Keratinocyte (primary cell): ENCODE measurements at regions not wholly inside any gene's neighbourhood (a gene's known extent, or its start where the extent isn't known, plus 50 kb on each side); places are given as distances from the start of the nearest gene placed in this dataset.

Experiments
- DNase-seq: peaks from one replicate; pipeline ENCODE4 v3.0.0-alpha.2; 2011; ENCODE audit warnings: low read depth, missing footprints, low spot score
- FAIRE-seq: peaks from 2 replicates; lab custom pipeline; 2011; peaks lifted over from hg19 to GRCh38; lab: Jason Lieb, UNC
- H2AFZ ChIP-seq: 2 replicates; pipeline ENCODE4 v1.6.0; 2012; ENCODE audit warnings: low read length, control low read depth, inconsistent platforms; ENCODE audit not compliant: control insufficient read depth
- H3K27ac ChIP-seq: 2 replicates; pipeline ENCODE4 v1.5.1; 2011; ENCODE audit warnings: low read length; ENCODE audit not compliant: control insufficient read depth, insufficient read depth
- H3K27me3 ChIP-seq: 3 replicates; pipeline ENCODE4 v1.6.0; 2011; ENCODE audit warnings: low read length; ENCODE audit not compliant: control insufficient read depth, insufficient read depth; ENCODE audit errors: extremely low read depth
- H3K36me3 ChIP-seq, 2 experiments: 2 replicates in 1 of 2; 3 replicates in 1 of 2; pipeline ENCODE4 v1.5.1; 2011; ENCODE audit warnings: low read length in 2 of 2, mild to moderate bottlenecking in 1 of 2; ENCODE audit not compliant: control insufficient read depth in 2 of 2, insufficient read depth in 2 of 2; ENCODE audit errors: extremely low read depth in 1 of 2
- H3K4me1 ChIP-seq: 3 replicates; pipeline ENCODE4 v1.5.1; 2011; ENCODE audit warnings: low read length; ENCODE audit not compliant: control insufficient read depth, insufficient read depth; ENCODE audit errors: extremely low read depth
- H3K4me2 ChIP-seq: 3 replicates; pipeline ENCODE4 v1.6.0; 2011; ENCODE audit warnings: low read depth, low read length; ENCODE audit not compliant: control insufficient read depth, insufficient read depth; ENCODE audit errors: extremely low read depth
- H3K4me3 ChIP-seq, 3 experiments: fragments of 200-600 bp in 1 of 3; sonication (generic) in 1 of 3; 2 replicates in 2 of 3; 3 replicates in 1 of 3; pipeline ENCODE4 v1.5.1; 2011 to 2016; ENCODE audit warnings: low read length in 3 of 3, mild to moderate bottlenecking in 3 of 3, control low read depth in 2 of 3, inconsistent platforms in 1 of 3, low read depth in 1 of 3, mixed read lengths in 1 of 3, mixed run types in 1 of 3, moderate library complexity in 1 of 3; ENCODE audit not compliant: control insufficient read depth in 2 of 3, insufficient read depth in 2 of 3; ENCODE audit errors: extremely low read depth in 1 of 3
- H3K79me2 ChIP-seq: 2 replicates; pipeline ENCODE4 v1.6.0; 2012; ENCODE audit warnings: low read length; ENCODE audit not compliant: control insufficient read depth, insufficient read depth
- H3K9ac ChIP-seq: 3 replicates; pipeline ENCODE4 v1.6.0; 2011; ENCODE audit warnings: low read length; ENCODE audit not compliant: control insufficient read depth, insufficient read depth; ENCODE audit errors: extremely low read depth
- H3K9me1 ChIP-seq: 3 replicates; pipeline ENCODE4 v1.6.0; 2011; ENCODE audit warnings: low read length; ENCODE audit not compliant: control insufficient read depth, insufficient read depth; ENCODE audit errors: extremely low read depth
- H3K9me3 ChIP-seq: 2 replicates; pipeline ENCODE4 v1.5.1; 2012; ENCODE audit warnings: low read depth, low read length; ENCODE audit not compliant: control insufficient read depth
- H4K20me1 ChIP-seq: 3 replicates; pipeline ENCODE4 v1.6.0; 2011; ENCODE audit warnings: low read length; ENCODE audit not compliant: control insufficient read depth, insufficient read depth; ENCODE audit errors: extremely low read depth
- CTCF ChIP-seq, 3 experiments: IDR thresholded peaks in 1 of 3; conservative IDR thresholded peaks in 1 of 3; optimal IDR thresholded peaks in 1 of 3; 2 replicates in 2 of 3; 3 replicates in 1 of 3; pipeline versions ENCODE3 to v1.5.1; 2011; ENCODE audit warnings: low read length in 3 of 3, mild to moderate bottlenecking in 3 of 3, moderate library complexity in 2 of 3, control low read depth in 1 of 3, inconsistent platforms in 1 of 3; ENCODE audit not compliant: insufficient read depth in 2 of 3; ENCODE audit errors: extremely low read depth in 1 of 3
- EZH2 ChIP-seq: IDR thresholded peaks from one replicate; pipeline ENCODE4 v1.6.1; 2012; ENCODE audit warnings: inconsistent platforms, mild to moderate bottlenecking, low read length, moderate library complexity
- dilution Hi-C: fragments of 300-500 bp; cut with MboI; formaldehyde crosslinking; loops from one replicate; pipeline ENCODE4 v1.7.0; 2020; ENCODE audit warnings: low sequenced_read_pairs; ENCODE audit not compliant: extremely low pct_ligation_motif_present

DNA sequence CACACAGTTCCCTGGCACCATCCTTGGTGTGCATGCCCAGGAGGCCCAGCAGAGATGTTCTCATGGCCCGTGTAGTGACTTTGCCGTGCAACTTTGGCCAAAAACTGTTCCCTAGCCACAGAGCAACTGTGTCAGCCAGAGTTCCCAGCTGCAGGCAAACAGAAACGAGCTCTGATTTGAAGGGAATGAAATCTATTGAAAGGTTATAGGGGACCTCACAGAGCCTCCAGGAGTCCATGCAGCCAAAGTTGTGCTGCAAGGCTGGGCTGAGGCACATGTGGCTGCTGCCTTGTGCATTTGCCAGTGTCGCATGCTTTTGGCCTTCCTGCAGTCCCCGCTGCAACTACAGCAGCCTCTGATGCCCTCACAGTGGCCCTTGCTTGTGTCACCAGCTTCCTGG lies 70.5 kb downstream of the PLXNA1 start:
- H3K4me2 ChIP-seq, result no peak overlapping the region
- no peaks in the 10 kb centered on the region for H3K79me2 ChIP-seq
- no peaks in the 10 kb centered on the region for H3K27me3 ChIP-seq
- H3K4me1 ChIP-seq, result no peaks in the 10 kb centered on the region
- no peak overlapping the region for H3K4me3 ChIP-seq
- FAIRE-seq, result no peak
- H4K20me1 ChIP-seq, result no peaks in the 10 kb centered on the region
- dilution Hi-C loops, result no loop called here
- H2AFZ ChIP-seq, result no peak overlapping the region
- peaks cover 2% of the 10 kb centered on the region for H3K9me3 ChIP-seq
- no peak for DNase-seq
- H3K27ac ChIP-seq, result no peak overlapping the region
- H3K36me3 ChIP-seq, result no peaks in the 10 kb centered on the region
- no peaks in the 10 kb centered on the region for H3K9me1 ChIP-seq
- TF ChIP-seq EZH2 (no peak), CTCF (optimal IDR thresholded peaks at IDR 0.05 in 1 of 3, IDR thresholded peaks at IDR 0.05 in 1 of 3, conservative IDR thresholded peaks at IDR 0.05 in 1 of 3; ENCODE audit: extremely low read depth in 1 of 3, insufficient read depth in 2 of 3, low read length in 3 of 3) (no peak)
- no peak overlapping the region for H3K9ac ChIP-seq

- dilution Hi-C loops, result no loop called here
- Histone ChIP-seq H3K79me2 (no peaks in the 10 kb centered on the region), H3K9ac (no peak overlapping the region), H3K27ac (no peak overlapping the region), H3K4me2 (no peak overlapping the region), H4K20me1 (no peaks in the 10 kb centered on the region), H3K4me3 (no peak overlapping the region), H2AFZ (no peak overlapping the region), H3K36me3 (no peaks in the 10 kb centered on the region), H3K9me3 (peaks cover 2% of the 10 kb centered on the region), H3K27me3 (no peaks in the 10 kb centered on the region), H3K4me1 (no peaks in the 10 kb centered on the region), H3K9me1 (no peaks in the 10 kb centered on the region)
- no peak for TF ChIP-seq EZH2
- no peak for TF ChIP-seq CTCF (optimal IDR thresholded peaks at IDR 0.05 in 1 of 3, IDR thresholded peaks at IDR 0.05 in 1 of 3, conservative IDR thresholded peaks at IDR 0.05 in 1 of 3; ENCODE audit: extremely low read depth in 1 of 3, insufficient read depth in 2 of 3, low read length in 3 of 3)
- no peak for FAIRE-seq
- DNase-seq, result no peak
These were observed 71.1 kb downstream of the PLXNA1 start for GRCh38 chr3:127053979-127054378.
